GM12878 (cell line): ENCODE measurements at regions not wholly inside any gene's neighbourhood (a gene's known extent, or its start where the extent isn't known, plus 50 kb on each side); places are given as distances from the start of the nearest gene placed in this dataset.

Source experiments
- ATAC-seq: fragments of 200-7000 bp; cut with Tn5 transposase; 3 replicates; pipeline ENCODE4 v1.9.1; 2020; ENCODE audit warnings: mild to moderate bottlenecking, moderate library complexity
- BruUV-seq: library from RNA; stranded (reverse); fragments of 400-500 nt; replicated peaks from 2 replicates; lab custom pipeline; 2021; lab: Mats Ljungman, UMichigan
- CTCF ChIA-PET: fragments of 300-600 bp; sonication (Branson Sonifier 250); formaldehyde crosslinking; extraction: SDS; loops from one replicate; lab custom pipeline; 2021; ENCODE audit warnings: inconsistent platforms; lab: Yijun Ruan, JAX
- POLR2A ChIA-PET: fragments of 350-600 bp; formaldehyde crosslinking; extraction: SDS; loops from one replicate; lab custom pipeline; 2021; ENCODE audit warnings: inconsistent platforms; lab: Charles Lee
- RAD21 ChIA-PET: fragments of 300-600 bp; sonication (Branson Sonifier 250); formaldehyde crosslinking; loops from one replicate; lab custom pipeline; 2023; ENCODE audit warnings: antibody characterized with exemption; ENCODE audit not compliant: unreplicated experiment; lab: Charles Lee
- SMC1A ChIA-PET: fragments of 300-600 bp; sonication (Branson Sonifier 250); formaldehyde crosslinking; loops from one replicate; lab custom pipeline; 2023; ENCODE audit not compliant: unreplicated experiment, uncharacterized antibody; lab: Charles Lee
- DNase-seq: peaks from one replicate; pipeline ENCODE4 v3.0.0-alpha.2; 2011; ENCODE audit warnings: low read depth, low spot score
- FAIRE-seq: peaks from 3 replicates; lab custom pipeline; 2011; peaks lifted over from hg19 to GRCh38; lab: Jason Lieb, UNC
- H2AFZ ChIP-seq: 2 replicates; pipeline ENCODE4 v1.6.0; 2011; ENCODE audit warnings: low read depth, low read length, control low read depth; ENCODE audit not compliant: control insufficient read depth
- H3K27ac ChIP-seq: 2 replicates; pipeline ENCODE4 v1.5.1; 2011; ENCODE audit warnings: control low read depth; ENCODE audit not compliant: control insufficient read depth, insufficient read depth
- H3K27me3 ChIP-seq, 2 experiments: replicated peaks in 1 of 2; 2 replicates each; pipeline versions ENCODE4 v1.6.0 to v1.6.1; 2011; ENCODE audit warnings: low read length in 1 of 2; ENCODE audit not compliant: control insufficient read depth in 2 of 2, insufficient read depth in 2 of 2
- H3K36me3 ChIP-seq, 2 experiments: 2 replicates each; pipeline ENCODE4 v1.5.1; 2011; ENCODE audit warnings: low read length in 1 of 2; ENCODE audit not compliant: control insufficient read depth in 2 of 2, insufficient read depth in 2 of 2
- H3K4me1 ChIP-seq: 2 replicates; pipeline ENCODE4 v1.6.1; 2011; ENCODE audit warnings: mild to moderate bottlenecking, low read length, moderate library complexity, mixed read lengths; ENCODE audit not compliant: control insufficient read depth, insufficient read depth
- H3K4me2 ChIP-seq: 2 replicates; pipeline ENCODE4 v1.6.0; 2011; ENCODE audit warnings: control low read depth; ENCODE audit not compliant: control insufficient read depth, insufficient read depth
- H3K4me3 ChIP-seq: fragments of 200-600 bp; sonication (generic); 2 replicates; pipeline ENCODE4 v1.5.1; 2016
- H3K79me2 ChIP-seq: 2 replicates; pipeline ENCODE4 v1.6.0; 2011; ENCODE audit warnings: low read length; ENCODE audit not compliant: control insufficient read depth, insufficient read depth
- H3K9ac ChIP-seq: 2 replicates; pipeline ENCODE4 v1.8.0; 2011; ENCODE audit warnings: low read length, control low read depth, mixed read lengths; ENCODE audit not compliant: control insufficient read depth, insufficient read depth
- H3K9me3 ChIP-seq: replicated peaks from 3 replicates; pipeline ENCODE4 v1.5.1; 2011; ENCODE audit warnings: mild to moderate bottlenecking, low read length; ENCODE audit not compliant: control insufficient read depth, insufficient read depth
- H4K20me1 ChIP-seq: 2 replicates; pipeline ENCODE4 v1.6.0; 2011; ENCODE audit not compliant: control insufficient read depth, insufficient read depth
- CTCF ChIP-seq, 3 experiments: IDR thresholded peaks in 2 of 3; conservative IDR thresholded peaks in 1 of 3; 2 replicates each; pipeline ENCODE4 v1.5.1; 2011; ENCODE audit warnings: low read depth in 3 of 3, low read length in 3 of 3, mild to moderate bottlenecking in 3 of 3, control low read depth in 2 of 3, moderate library complexity in 2 of 3, inconsistent platforms in 1 of 3, mixed read lengths in 1 of 3; ENCODE audit not compliant: control insufficient read depth in 2 of 3, insufficient read depth in 1 of 3; ENCODE audit errors: extremely low read depth in 1 of 3
- DPF2 ChIP-seq: fragments of 450-650 bp; IDR thresholded peaks from 2 replicates; pipeline ENCODE4 v1.6.1; 2017; ENCODE audit warnings: mild to moderate bottlenecking
- FOS ChIP-seq: IDR thresholded peaks from 3 replicates; pipeline ENCODE4 v1.6.1; 2011; ENCODE audit warnings: borderline replicate concordance; ENCODE audit not compliant: insufficient read length; ENCODE audit errors: extremely low read depth
- GABPA ChIP-seq: IDR thresholded peaks from 2 replicates; pipeline ENCODE4 v1.6.1; 2014; ENCODE audit warnings: antibody characterized with exemption, low read depth, mild to moderate bottlenecking, inconsistent platforms
- JUND ChIP-seq: IDR thresholded peaks from 2 replicates; pipeline ENCODE4 v1.6.1; 2012; ENCODE audit warnings: low read depth, mild to moderate bottlenecking, low read length, improper control_type of control experiment, moderate library complexity
- MXI1 ChIP-seq: fragments of 150-350 bp; IDR thresholded peaks from 2 replicates; pipeline ENCODE4 v1.6.1; 2011; ENCODE audit warnings: low read depth, mild to moderate bottlenecking, inconsistent platforms, low read length, improper control_type of control experiment
- NFYA ChIP-seq: IDR thresholded peaks from 2 replicates; pipeline ENCODE4 v1.6.1; 2011; ENCODE audit warnings: low read depth, mild to moderate bottlenecking, low read length, improper control_type of control experiment, borderline replicate concordance
- NFYB ChIP-seq: IDR thresholded peaks from 2 replicates; pipeline ENCODE4 v1.6.1; 2011; ENCODE audit warnings: low read depth, mild to moderate bottlenecking, low read length, improper control_type of control experiment, moderate library complexity; ENCODE audit not compliant: insufficient read depth
- NRF1 ChIP-seq: conservative IDR thresholded peaks from 2 replicates; pipeline ENCODE4 v1.6.1; 2011; ENCODE audit warnings: mild to moderate bottlenecking, low read depth, low read length, improper control_type of control experiment
- PBX3 ChIP-seq: IDR thresholded peaks from 2 replicates; pipeline ENCODE4 v1.6.1; 2011; ENCODE audit warnings: mild to moderate bottlenecking, low read depth, low read length, moderate library complexity; ENCODE audit not compliant: insufficient replicate concordance
- PML ChIP-seq: IDR thresholded peaks from 2 replicates; pipeline ENCODE4 v1.6.1; 2012; ENCODE audit warnings: low read length, inconsistent platforms
- SUZ12 ChIP-seq: fragments of 200-600 bp; sonication (generic); IDR thresholded peaks from one replicate; pipeline ENCODE4 v1.6.1; 2018; ENCODE audit warnings: antibody characterized with exemption, mild to moderate bottlenecking; ENCODE audit not compliant: unreplicated experiment
- USF1 ChIP-seq: IDR thresholded peaks from 2 replicates; pipeline ENCODE4 v1.6.1; 2011; ENCODE audit warnings: borderline replicate concordance, low read depth, mild to moderate bottlenecking, moderate library complexity, mixed read lengths, low read length; ENCODE audit not compliant: insufficient read depth; ENCODE audit errors: extremely low read length
- WRNIP1 ChIP-seq: IDR thresholded peaks from 2 replicates; pipeline ENCODE4 v1.6.1; 2011; ENCODE audit warnings: low read depth, low read length, improper control_type of control experiment, borderline replicate concordance
- ZBTB40 ChIP-seq: fragments of 450-650 bp; IDR thresholded peaks from 2 replicates; pipeline ENCODE4 v1.6.1; 2016; ENCODE audit warnings: mild to moderate bottlenecking, moderate library complexity, borderline replicate concordance
- ZNF217 ChIP-seq: fragments of 450-650 bp; IDR thresholded peaks from 2 replicates; pipeline ENCODE4 v1.6.1; 2017; ENCODE audit warnings: antibody characterized with exemption, mild to moderate bottlenecking
- ZNF24 ChIP-seq: fragments of 450-650 bp; IDR thresholded peaks from 2 replicates; pipeline ENCODE4 v1.6.1; 2017; ENCODE audit warnings: antibody characterized with exemption, mild to moderate bottlenecking
- WGBS: methylation state at CpG from one replicate; pipeline ENCODE4 v1.1.6; 2016; ENCODE audit warnings: low lambda C conversion rate; ENCODE audit not compliant: insufficient replicate concordance, insufficient coverage; ENCODE audit errors: missing lambda C conversion rate; 5-methylcytosine and 5-hydroxymethylcytosine counted together
- in situ Hi-C: fragments of 300-500 bp; cut with MboI; formaldehyde crosslinking; loops from 9 replicates; pipeline ENCODE4 v1.14.3; 2018; ENCODE audit warnings: mixed read lengths
- intact Hi-C: fragments of 100-400 bp; cut with micrococcal nuclease; formaldehyde crosslinking; loops from one replicate; pipeline ENCODE4 v1.14.2; 2022; ENCODE audit not compliant: unreplicated experiment

GRCh38 chr15:67917636-67918035, 77.8 kb upstream of the RNU6-1 start:
- H3K4me2 ChIP-seq = no peak overlapping the region
- no peaks in the 10 kb centered on the region; the same call in 1 of the 2 replicates for H3K4me1 ChIP-seq
- no peak overlapping the region for H3K27ac ChIP-seq
- no peaks in the 10 kb centered on the region for H3K27me3 ChIP-seq
- SMC1A ChIA-PET = interaction anchor here (0.9 to 1.7 kb wide), 3 partner anchors 10 to 114 kb away, joined by 3 to 5 read pairs (median 4); no protein-coding TSS in a partner anchor
- no peaks in the 10 kb centered on the region for H3K36me3 ChIP-seq
- CTCF ChIA-PET = no interaction called here
- no peaks in the 10 kb centered on the region for H4K20me1 ChIP-seq
- peaks cover 8% of the 10 kb centered on the region for H3K9me3 ChIP-seq
- H3K4me3 ChIP-seq = no peak overlapping the region
- DNase-seq (no peak), FAIRE-seq (no peak), ATAC-seq (no peak)
- no peak overlapping the region for H2AFZ ChIP-seq
- no peak overlapping the region for H3K9ac ChIP-seq
- WGBS = 79% methylated on average over 1 of the region's 1 CpG
- intact Hi-C loops (no loop called here), in situ Hi-C loops (no loop called here)
- BruUV-seq = no TSS peak
- RAD21 ChIA-PET = no interaction called here
- H3K79me2 ChIP-seq = no peaks in the 10 kb centered on the region
- POLR2A ChIA-PET = interaction anchor here (1.4 kb wide), 1 partner anchor 19 kb away, joined by 3 read pairs; no protein-coding TSS in a partner anchor
- no peak for TF ChIP-seq NFYA
- no peak for TF ChIP-seq USF1
- TF ChIP-seq MXI1 = no peak
- TF ChIP-seq NRF1 = no peak
- TF ChIP-seq PBX3 = no peak
- no peak for TF ChIP-seq JUND
- no peak for TF ChIP-seq ZNF217
- no peak for TF ChIP-seq WRNIP1
- no peak for TF ChIP-seq NFYB
- no peak for TF ChIP-seq GABPA
- no peak for TF ChIP-seq FOS
- TF ChIP-seq ZBTB40 = no peak
- TF ChIP-seq CTCF (IDR thresholded peaks at IDR 0.05 in 2 of 3, conservative IDR thresholded peaks at IDR 0.05 in 1 of 3; ENCODE audit: control insufficient read depth in 2 of 3, extremely low read depth in 1 of 3, insufficient read depth in 1 of 3, low read depth in 3 of 3, low read length in 3 of 3) = no peak
- TF ChIP-seq SUZ12 = no peak
- TF ChIP-seq ZNF24 = no peak
- no peak for TF ChIP-seq DPF2
- no peak for TF ChIP-seq PML
